Naive thymus-derived CD4-positive, alpha-beta T cell (primary cell): ENCODE measurements at regions not wholly inside any gene's neighbourhood (a gene's known extent, or its start where the extent isn't known, plus 50 kb on each side); places are given as distances from the start of the nearest gene placed in this dataset.
"Not testable (repeated sequence)": the region's sequence is repeated elsewhere in the genome, so short reads cannot be mapped to it uniquely, and the experiment has no call there.

Experiments used
- ATAC-seq: fragments of 150-1000 bp; cut with Tn5 transposase; 2 replicates; pipeline ENCODE4 v1.10.0; 2021; ENCODE audit warnings: mild to moderate bottlenecking, moderate library complexity
- CTCF ChIA-PET: fragments of 350-600 bp; sonication (Branson Sonifier 250); formaldehyde crosslinking; loops from one replicate; lab custom pipeline; 2021; ENCODE audit warnings: antibody characterized with exemption; lab: Charles Lee
- POLR2A ChIA-PET: fragments of 350-600 bp; sonication (Branson Sonifier 250); formaldehyde crosslinking; loops from one replicate; lab custom pipeline; 2021; ENCODE audit warnings: antibody characterized with exemption, inconsistent platforms; lab: Charles Lee
- DNase-seq, 9 donors: peaks; one replicate each; pipeline versions ENCODE4 v3.0.0 to v3.0.0-alpha.2; 2020 to 2022; ENCODE audit warnings: mixed read lengths in 1 of 9
- H3K27ac ChIP-seq: one replicate; pipeline ENCODE4 v1.7.0; 2013; ENCODE audit warnings: mild to moderate bottlenecking, low read depth, low read length, moderate library complexity
- H3K27me3 ChIP-seq, 2 donors: one replicate each; pipeline ENCODE4 v1.7.0; 2013; ENCODE audit warnings: low read length in 2 of 2, mild to moderate bottlenecking in 2 of 2, moderate library complexity in 2 of 2; ENCODE audit not compliant: control insufficient read depth in 2 of 2, insufficient read depth in 2 of 2
- H3K36me3 ChIP-seq, 3 experiments: 1 replicate in 2 of 3; 2 replicates in 1 of 3; pipeline ENCODE4 v1.7.0; 2013; ENCODE audit warnings: low read length in 3 of 3, mild to moderate bottlenecking in 3 of 3, moderate library complexity in 1 of 3; ENCODE audit not compliant: insufficient read depth in 3 of 3, control insufficient read depth in 2 of 3
- H3K4me1 ChIP-seq, 2 donors: one replicate each; pipeline ENCODE4 v1.7.0; 2013; ENCODE audit warnings: low read length in 2 of 2, mild to moderate bottlenecking in 2 of 2, moderate library complexity in 1 of 2; ENCODE audit not compliant: control insufficient read depth in 2 of 2, insufficient read depth in 2 of 2
- H3K4me3 ChIP-seq: 2 replicates; pipeline ENCODE4 v1.7.0; 2013; ENCODE audit warnings: mild to moderate bottlenecking, low read length
- H3K9me3 ChIP-seq, 3 experiments: 1 replicate in 2 of 3; 2 replicates in 1 of 3; pipeline ENCODE4 v1.7.0; 2013; ENCODE audit warnings: low read length in 3 of 3; ENCODE audit not compliant: control insufficient read depth in 2 of 3
- H3K27ac Mint-ChIP-seq, 9 donors: one replicate each; pipeline ENCODE4 v1.8.0; 2020 to 2022; ENCODE audit warnings: mixed read lengths in 9 of 9, mild to moderate bottlenecking in 8 of 9, moderate library complexity in 5 of 9, inconsistent platforms in 2 of 9
- H3K27me3 Mint-ChIP-seq, 5 donors: one replicate each; pipeline ENCODE4 v1.8.0; 2021 to 2022; ENCODE audit warnings: mixed read lengths in 5 of 5, mild to moderate bottlenecking in 1 of 5
- H3K36me3 Mint-ChIP-seq, 5 donors: one replicate each; pipeline ENCODE4 v1.8.0; 2020 to 2022; ENCODE audit warnings: mixed read lengths in 5 of 5, mild to moderate bottlenecking in 3 of 5, inconsistent platforms in 1 of 5
- H3K4me1 Mint-ChIP-seq, 7 donors: one replicate each; pipeline ENCODE4 v1.8.0; 2020 to 2022; ENCODE audit warnings: mixed read lengths in 7 of 7, mild to moderate bottlenecking in 3 of 7, inconsistent platforms in 1 of 7
- H3K4me3 Mint-ChIP-seq, 10 donors: one replicate each; pipeline ENCODE4 v1.8.0; 2020 to 2022; ENCODE audit warnings: mild to moderate bottlenecking in 10 of 10, mixed read lengths in 10 of 10, moderate library complexity in 6 of 10, inconsistent platforms in 2 of 10
- H3K9me3 Mint-ChIP-seq, 11 donors: one replicate each; pipeline ENCODE4 v1.8.0; 2020 to 2022; ENCODE audit warnings: mixed read lengths in 11 of 11, mild to moderate bottlenecking in 4 of 11, inconsistent platforms in 1 of 11, moderate library complexity in 1 of 11
- intact Hi-C, 2 donors: fragments of 100-400 bp; cut with micrococcal nuclease; formaldehyde crosslinking; loops; one replicate each; pipeline ENCODE4 v1.15.1; 2023

- H3K36me3 Mint-ChIP-seq = no peaks in the 10 kb centered on the region
- DNase-seq = no peak
- H3K9me3 ChIP-seq = no peaks in the 10 kb centered on the region
- intact Hi-C loops = no loop called here
- H3K27ac ChIP-seq = no peak overlapping the region
- H3K36me3 ChIP-seq = no peaks in the 10 kb centered on the region
- ATAC-seq = no peak
- no peak overlapping the region for H3K4me3 ChIP-seq
- no peaks in the 10 kb centered on the region for H3K4me1 Mint-ChIP-seq
- ChIA-PET CTCF (interaction anchor here (0.5 kb wide), 1 partner anchor 477 kb away, joined by 3 read pairs; no protein-coding TSS in a partner anchor), POLR2A (no interaction called here)
- H3K4me1 ChIP-seq = no peaks in the 10 kb centered on the region
- no peak overlapping the region for H3K4me3 Mint-ChIP-seq
- H3K9me3 Mint-ChIP-seq = peaks cover 0 to 7% (median 0%) of the 10 kb centered on the region in 11 donors
- H3K27me3 ChIP-seq = no peaks in the 10 kb centered on the region
- no peak overlapping the region for H3K27ac Mint-ChIP-seq
- peaks cover 1 to 23% (median 16%) of the 10 kb centered on the region in 5 donors for H3K27me3 Mint-ChIP-seq
Observed at GRCh38 chr20:48040491-48040890, 255.2 kb upstream of the SULF2 start.

- Mint-ChIP-seq H3K4me1 (no peaks in the 10 kb centered on the region), H3K27ac (no peak overlapping the region), H3K9me3 (peaks cover 0 to 7% (median 0%) of the 10 kb centered on the region in 11 donors), H3K36me3 (no peaks in the 10 kb centered on the region), H3K27me3 (peaks cover 2 to 26% (median 20%) of the 10 kb centered on the region in 5 donors), H3K4me3 (no peak overlapping the region)
- ChIA-PET CTCF (no interaction called here), POLR2A (no interaction called here)
- intact Hi-C loops = no loop called here
- no peak for DNase-seq
- H3K36me3 ChIP-seq = no peaks in the 10 kb centered on the region
- H3K4me3 ChIP-seq = no peak overlapping the region
- no peaks in the 10 kb centered on the region for H3K4me1 ChIP-seq
- H3K27ac ChIP-seq = no peak overlapping the region
- H3K9me3 ChIP-seq = no peaks in the 10 kb centered on the region
- no peak for ATAC-seq
- no peaks in the 10 kb centered on the region for H3K27me3 ChIP-seq
Observed at GRCh38 chr20:48040051-48040450, 254.8 kb upstream of the SULF2 start.

- Mint-ChIP-seq H3K36me3 (no peaks in the 10 kb centered on the region), H3K27me3 (peaks cover 2 to 31% (median 22%) of the 10 kb centered on the region in 5 donors), H3K4me3 (no peak overlapping the region), H3K4me1 (no peaks in the 10 kb centered on the region), H3K9me3 (peaks cover 0 to 7% (median 0%) of the 10 kb centered on the region in 11 donors), H3K27ac (no peak overlapping the region)
- POLR2A ChIA-PET = no interaction called here
- intact Hi-C loops = no loop called here
- H3K4me1 ChIP-seq = no peaks in the 10 kb centered on the region
- no peaks in the 10 kb centered on the region for H3K36me3 ChIP-seq
- no peak overlapping the region for H3K27ac ChIP-seq
- H3K9me3 ChIP-seq = no peaks in the 10 kb centered on the region
- H3K27me3 ChIP-seq = no peaks in the 10 kb centered on the region
- DNase-seq (no peak), ATAC-seq (no peak)
- CTCF ChIA-PET = no interaction called here
- no peak overlapping the region for H3K4me3 ChIP-seq
Observed at GRCh38 chr20:48039514-48039913, 254.2 kb upstream of the SULF2 start.

- CTCF ChIA-PET = no interaction called here
- Mint-ChIP-seq H3K4me1 (no peaks in the 10 kb centered on the region), H3K27ac (no peak overlapping the region), H3K9me3 (peaks cover 0 to 7% (median 0%) of the 10 kb centered on the region in 11 donors), H3K4me3 (no peak overlapping the region), H3K27me3 (peaks cover 2 to 31% (median 22%) of the 10 kb centered on the region in 5 donors), H3K36me3 (no peaks in the 10 kb centered on the region)
- intact Hi-C loops = no loop called here
- Histone ChIP-seq H3K27ac (no peak overlapping the region), H3K36me3 (no peaks in the 10 kb centered on the region), H3K27me3 (no peaks in the 10 kb centered on the region), H3K4me1 (no peaks in the 10 kb centered on the region), H3K9me3 (no peaks in the 10 kb centered on the region), H3K4me3 (no peak overlapping the region)
- ATAC-seq (no peak), DNase-seq (no peak)
- POLR2A ChIA-PET = no interaction called here
Observed at GRCh38 chr20:48038713-48039112, 253.4 kb upstream of the SULF2 start.

- H3K27me3 ChIP-seq, H3K36me3 ChIP-seq, H3K36me3 Mint-ChIP-seq, H3K9me3 Mint-ChIP-seq, ATAC-seq, H3K4me3 ChIP-seq, H3K4me3 Mint-ChIP-seq, CTCF ChIA-PET, H3K4me1 ChIP-seq, DNase-seq, H3K4me1 Mint-ChIP-seq, POLR2A ChIA-PET, H3K27ac ChIP-seq, H3K9me3 ChIP-seq, H3K27ac Mint-ChIP-seq, intact Hi-C loops: not testable (repeated sequence)
- peaks cover 4 to 37% (median 22%) of the 10 kb centered on the region in 5 donors for H3K27me3 Mint-ChIP-seq
Observed at GRCh38 chr20:48037798-48038197, 252.5 kb upstream of the SULF2 start.

GRCh38 chr20:48035961-48036731 lies 250.9 kb upstream of the SULF2 start:
- DNase-seq (no peak), ATAC-seq (no peak)
- no peaks in the 10 kb centered on the region for H3K36me3 ChIP-seq
- H3K27me3 ChIP-seq = no peaks in the 10 kb centered on the region
- no peaks in the 10 kb centered on the region for H3K9me3 ChIP-seq
- Mint-ChIP-seq H3K36me3 (no peaks in the 10 kb centered on the region), H3K4me3 (no peak overlapping the region), H3K27me3 (peaks cover 5 to 37% (median 29%) of the 10 kb centered on the region in 5 donors), H3K4me1 (no peaks in the 10 kb centered on the region), H3K9me3 (peaks cover 0 to 7% (median 0%) of the 10 kb centered on the region in 11 donors), H3K27ac (no peak overlapping the region)
- ChIA-PET CTCF (no interaction called here), POLR2A (no interaction called here)
- intact Hi-C loops = no loop called here
- no peaks in the 10 kb centered on the region for H3K4me1 ChIP-seq
- H3K4me3 ChIP-seq = no peak overlapping the region
- H3K27ac ChIP-seq = no peak overlapping the region

GRCh38 chr20:48034751-48035150 lies 249.5 kb upstream of the SULF2 start:
- no peak overlapping the region for H3K4me3 Mint-ChIP-seq
- no peaks in the 10 kb centered on the region for H3K27me3 ChIP-seq
- no peaks in the 10 kb centered on the region for H3K36me3 ChIP-seq
- H3K4me3 ChIP-seq = no peak overlapping the region
- no peak overlapping the region for H3K27ac ChIP-seq
- H3K4me1 ChIP-seq = no peaks in the 10 kb centered on the region
- no peaks in the 10 kb centered on the region for H3K4me1 Mint-ChIP-seq
- intact Hi-C loops = no loop called here
- no peak overlapping the region for H3K27ac Mint-ChIP-seq
- H3K36me3 Mint-ChIP-seq = no peaks in the 10 kb centered on the region
- DNase-seq (no peak), ATAC-seq (no peak)
- ChIA-PET CTCF (no interaction called here), POLR2A (no interaction called here)
- H3K9me3 Mint-ChIP-seq = peaks cover 0 to 2% (median 0%) of the 10 kb centered on the region in 11 donors
- H3K9me3 ChIP-seq = no peaks in the 10 kb centered on the region
- H3K27me3 Mint-ChIP-seq = peaks cover 5 to 30% (median 28%) of the 10 kb centered on the region in 5 donors
